H9 (cell line): ENCODE measurements at regions not wholly inside any gene's neighbourhood (a gene's known extent, or its start where the extent isn't known, plus 50 kb on each side); places are given as distances from the start of the nearest gene placed in this dataset.

Experiments used
- DNase-seq: peaks from one replicate; pipeline ENCODE4 v3.0.0-alpha.2; 2017
- H2AFZ ChIP-seq: one replicate; pipeline ENCODE4 v1.6.1; 2013; ENCODE audit warnings: mild to moderate bottlenecking, low read length, control low read depth, moderate library complexity
- H2AK5ac ChIP-seq: 2 replicates; pipeline ENCODE4 v1.6.1; 2013; ENCODE audit warnings: low read length, control low read depth, mixed read lengths; ENCODE audit not compliant: insufficient read length
- H2BK120ac ChIP-seq: one replicate; pipeline ENCODE4 v1.6.1; 2013; ENCODE audit warnings: low read depth, mild to moderate bottlenecking, low read length, control low read depth, inconsistent platforms; ENCODE audit not compliant: poor library complexity, severe bottlenecking
- H2BK12ac ChIP-seq: 2 replicates; pipeline ENCODE4 v1.6.1; 2013; ENCODE audit warnings: low read length, control low read depth, mixed read lengths, low read depth; ENCODE audit not compliant: insufficient read length
- H2BK15ac ChIP-seq: 2 replicates; pipeline ENCODE4 v1.6.1; 2013; ENCODE audit warnings: low read depth, low read length, control low read depth
- H2BK20ac ChIP-seq: one replicate; pipeline ENCODE4 v1.6.1; 2013; ENCODE audit warnings: low read depth, mild to moderate bottlenecking, low read length, control low read depth, inconsistent platforms; ENCODE audit not compliant: poor library complexity, severe bottlenecking
- H2BK5ac ChIP-seq: 2 replicates; pipeline ENCODE4 v1.6.1; 2013; ENCODE audit warnings: low read length, control low read depth, mixed read lengths; ENCODE audit not compliant: insufficient read length
- H3K14ac ChIP-seq: 2 replicates; pipeline ENCODE4 v1.6.1; 2013; ENCODE audit warnings: low read length, control low read depth; ENCODE audit not compliant: insufficient read depth
- H3K18ac ChIP-seq: 2 replicates; pipeline ENCODE4 v1.6.1; 2013; ENCODE audit warnings: low read depth, mild to moderate bottlenecking, mixed read lengths, low read length, control low read depth; ENCODE audit not compliant: insufficient read length
- H3K23ac ChIP-seq: 2 replicates; pipeline ENCODE4 v1.6.1; 2013; ENCODE audit warnings: low read length, control low read depth, mixed read lengths, low read depth; ENCODE audit not compliant: insufficient read length
- H3K23me2 ChIP-seq: 2 replicates; pipeline ENCODE4 v1.6.1; 2013; ENCODE audit warnings: low read depth, mild to moderate bottlenecking, mixed read lengths, low read length, control low read depth; ENCODE audit not compliant: insufficient read length, poor library complexity, severe bottlenecking
- H3K27ac ChIP-seq: 2 replicates; pipeline ENCODE4 v1.5.1; 2013; ENCODE audit warnings: low read length, control low read depth, mixed read lengths, low read depth; ENCODE audit not compliant: insufficient read length
- H3K27me3 ChIP-seq: 2 replicates; pipeline ENCODE4 v1.6.1; 2013; ENCODE audit warnings: low read length, control low read depth, inconsistent platforms; ENCODE audit not compliant: insufficient read depth
- H3K4ac ChIP-seq: 2 replicates; pipeline ENCODE4 v1.6.1; 2013; ENCODE audit warnings: low read depth, mild to moderate bottlenecking, control low read depth, inconsistent platforms, low read length, moderate library complexity
- H3K4me1 ChIP-seq: 2 replicates; pipeline ENCODE4 v1.6.1; 2013; ENCODE audit warnings: low read length, control low read depth, inconsistent platforms; ENCODE audit not compliant: insufficient read depth
- H3K4me2 ChIP-seq: 2 replicates; pipeline ENCODE4 v1.6.1; 2013; ENCODE audit warnings: low read length, control low read depth, mixed read lengths; ENCODE audit not compliant: insufficient read length, insufficient read depth
- H3K56ac ChIP-seq: 2 replicates; pipeline ENCODE4 v1.6.1; 2013; ENCODE audit warnings: low read depth, mild to moderate bottlenecking, mixed read lengths, low read length, control low read depth; ENCODE audit not compliant: insufficient read length
- H3K79me1 ChIP-seq: 2 replicates; pipeline ENCODE4 v1.6.1; 2013; ENCODE audit warnings: low read depth, mild to moderate bottlenecking, moderate library complexity, low read length, control low read depth, inconsistent platforms; ENCODE audit not compliant: insufficient read depth, poor library complexity, severe bottlenecking
- H3K79me2 ChIP-seq: 2 replicates; pipeline ENCODE4 v1.6.1; 2013; ENCODE audit warnings: low read length, control low read depth, inconsistent platforms; ENCODE audit not compliant: insufficient read depth
- H3K9ac ChIP-seq: 2 replicates; pipeline ENCODE4 v1.6.1; 2013; ENCODE audit warnings: low read length, control low read depth, mixed read lengths; ENCODE audit not compliant: insufficient read length; ENCODE audit errors: extremely low read depth
- H3K9me3 ChIP-seq: one replicate; pipeline ENCODE4 v1.6.1; 2013; ENCODE audit warnings: low read depth, low read length, inconsistent platforms; ENCODE audit not compliant: control insufficient read depth
- H3T11ph ChIP-seq: one replicate; pipeline ENCODE4 v1.6.1; 2013; ENCODE audit warnings: mild to moderate bottlenecking, low read length, control low read depth, inconsistent platforms
- H4K20me1 ChIP-seq: one replicate; pipeline ENCODE4 v1.6.1; 2013; ENCODE audit not compliant: control insufficient read depth, insufficient read length, insufficient read depth
- H4K5ac ChIP-seq: 2 replicates; pipeline ENCODE4 v1.6.1; 2013; ENCODE audit warnings: low read depth, mild to moderate bottlenecking, mixed read lengths, low read length, control low read depth; ENCODE audit not compliant: insufficient read length
- H4K8ac ChIP-seq: replicated peaks from 2 replicates; pipeline ENCODE4 v1.6.1; 2013; ENCODE audit warnings: low read length, control low read depth, mixed read lengths, low read depth; ENCODE audit not compliant: insufficient read length
- H4K91ac ChIP-seq: 2 replicates; pipeline ENCODE4 v1.6.1; 2013; ENCODE audit warnings: low read depth, mild to moderate bottlenecking, moderate library complexity, mixed read lengths, low read length, control low read depth; ENCODE audit not compliant: insufficient read length
- H3K27ac Mint-ChIP-seq, 3 experiments: 2 replicates in 2 of 3; 3 replicates in 1 of 3; pipeline ENCODE4 v1.8.0; 2020 to 2021; ENCODE audit warnings: mixed read lengths in 3 of 3, mild to moderate bottlenecking in 1 of 3, moderate library complexity in 1 of 3
- H3K27me3 Mint-ChIP-seq: 2 replicates; pipeline ENCODE4 v1.8.0; 2021; ENCODE audit warnings: low read depth, mild to moderate bottlenecking, moderate library complexity, mixed read lengths
- H3K36me3 Mint-ChIP-seq, 3 experiments: 2 replicates in 2 of 3; 3 replicates in 1 of 3; pipeline ENCODE4 v1.8.0; 2020 to 2021; ENCODE audit warnings: low read depth in 3 of 3, mixed read lengths in 3 of 3; ENCODE audit not compliant: insufficient read depth in 1 of 3
- H3K4me1 Mint-ChIP-seq, 2 experiments: 2 replicates each; pipeline ENCODE4 v1.8.0; 2020; ENCODE audit warnings: mixed read lengths in 2 of 2
- H3K4me3 Mint-ChIP-seq, 2 experiments: 2 replicates in 1 of 2; 3 replicates in 1 of 2; pipeline ENCODE4 v1.8.0; 2020 to 2021; ENCODE audit warnings: mild to moderate bottlenecking in 2 of 2, mixed read lengths in 2 of 2, moderate library complexity in 1 of 2
- H3K9me3 Mint-ChIP-seq, 2 experiments: 2 replicates in 1 of 2; 3 replicates in 1 of 2; pipeline ENCODE4 v1.8.0; 2020; ENCODE audit warnings: mild to moderate bottlenecking in 2 of 2, mixed read lengths in 2 of 2, moderate library complexity in 1 of 2
- WGBS: extraction: QIAGEN DNeasy Blood & Tissue Kit; methylation state at CpG from one replicate; pipeline ENCODE4 v1.1.7; 2013; ENCODE audit warnings: missing lambda C conversion rate, low lambda C conversion rate, mixed read lengths; ENCODE audit not compliant: insufficient read length; ENCODE audit errors: extremely low coverage; 5-methylcytosine and 5-hydroxymethylcytosine counted together
- TF ChIP-seq, protein P1 (sequence below): fragments of 200-600 bp; sonication (generic); conservative IDR thresholded peaks from 3 replicates; pipeline ENCODE4 v1.8.0; 2021; ENCODE audit warnings: antibody characterized with exemption, mild to moderate bottlenecking

DNA sequence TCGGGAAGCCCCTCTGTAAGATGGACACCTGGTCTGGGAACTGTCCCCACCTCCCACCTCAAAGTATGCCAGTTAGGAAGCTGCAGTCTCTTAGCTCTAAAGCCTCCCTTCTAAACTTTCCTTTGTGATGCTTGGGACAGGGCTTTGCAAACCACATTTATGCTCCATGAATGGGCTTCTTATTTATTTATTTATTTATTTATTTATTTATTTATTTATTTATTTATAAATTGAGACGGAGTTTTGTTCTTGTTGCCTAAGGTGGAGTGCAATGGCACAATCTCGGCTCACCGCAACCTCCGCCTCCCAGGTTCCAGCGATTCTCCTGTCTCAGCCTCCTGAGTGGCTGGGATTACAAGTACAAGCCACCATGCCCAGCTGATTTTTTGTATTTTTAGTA, 1009.4 kb downstream of the TYW1 start:
- H3K27me3 ChIP-seq = no peaks in the 10 kb centered on the region
- H3K23me2 ChIP-seq = no peaks in the 10 kb centered on the region
- H3K79me1 ChIP-seq = no peaks in the 10 kb centered on the region
- no peak overlapping the region for H2BK15ac ChIP-seq
- no peak overlapping the region for H3K9ac ChIP-seq
- H2BK12ac ChIP-seq = no peak overlapping the region
- H3K56ac ChIP-seq = no peak overlapping the region
- WGBS = no CpG with 5 or more reads among the region's 6 CpGs
- Mint-ChIP-seq H3K9me3 (no peaks in the 10 kb centered on the region), H3K36me3 (no peaks in the 10 kb centered on the region), H3K4me1 (no peaks in the 10 kb centered on the region), H3K4me3 (no peak overlapping the region), H3K27ac (no peak overlapping the region), H3K27me3 (peaks cover 9% of the 10 kb centered on the region)
- H3K79me2 ChIP-seq = no peaks in the 10 kb centered on the region
- H3K4me2 ChIP-seq = no peak overlapping the region
- no peaks in the 10 kb centered on the region for H4K20me1 ChIP-seq
- no peak overlapping the region for H3K14ac ChIP-seq
- H3K4ac ChIP-seq = no peak overlapping the region
- H4K5ac ChIP-seq = no peak overlapping the region
- TF ChIP-seq, protein P1, sequence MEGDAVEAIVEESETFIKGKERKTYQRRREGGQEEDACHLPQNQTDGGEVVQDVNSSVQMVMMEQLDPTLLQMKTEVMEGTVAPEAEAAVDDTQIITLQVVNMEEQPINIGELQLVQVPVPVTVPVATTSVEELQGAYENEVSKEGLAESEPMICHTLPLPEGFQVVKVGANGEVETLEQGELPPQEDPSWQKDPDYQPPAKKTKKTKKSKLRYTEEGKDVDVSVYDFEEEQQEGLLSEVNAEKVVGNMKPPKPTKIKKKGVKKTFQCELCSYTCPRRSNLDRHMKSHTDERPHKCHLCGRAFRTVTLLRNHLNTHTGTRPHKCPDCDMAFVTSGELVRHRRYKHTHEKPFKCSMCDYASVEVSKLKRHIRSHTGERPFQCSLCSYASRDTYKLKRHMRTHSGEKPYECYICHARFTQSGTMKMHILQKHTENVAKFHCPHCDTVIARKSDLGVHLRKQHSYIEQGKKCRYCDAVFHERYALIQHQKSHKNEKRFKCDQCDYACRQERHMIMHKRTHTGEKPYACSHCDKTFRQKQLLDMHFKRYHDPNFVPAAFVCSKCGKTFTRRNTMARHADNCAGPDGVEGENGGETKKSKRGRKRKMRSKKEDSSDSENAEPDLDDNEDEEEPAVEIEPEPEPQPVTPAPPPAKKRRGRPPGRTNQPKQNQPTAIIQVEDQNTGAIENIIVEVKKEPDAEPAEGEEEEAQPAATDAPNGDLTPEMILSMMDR = no peak
- no peak overlapping the region for H2BK120ac ChIP-seq
- no peak overlapping the region for H2AK5ac ChIP-seq
- no peak overlapping the region for H3K27ac ChIP-seq
- H2BK20ac ChIP-seq = no peak overlapping the region
- H3T11ph ChIP-seq = no peak overlapping the region
- no peaks in the 10 kb centered on the region for H3K4me1 ChIP-seq
- no peak overlapping the region for H2BK5ac ChIP-seq
- H3K23ac ChIP-seq = no peak overlapping the region
- no peak overlapping the region for H4K91ac ChIP-seq
- no peak overlapping the region for H2AFZ ChIP-seq
- no peak for DNase-seq
- no peaks in the 10 kb centered on the region for H3K9me3 ChIP-seq
- H4K8ac ChIP-seq = no peak overlapping the region
- no peak overlapping the region for H3K18ac ChIP-seq
